Upper lobe of left lung (tissue), 6 donors: ENCODE measurements at regions not wholly inside any gene's neighbourhood (a gene's known extent, or its start where the extent isn't known, plus 50 kb on each side); places are given as distances from the start of the nearest gene placed in this dataset.

Experiments used
- ATAC-seq, 2 donors: fragments of 200-7000 bp; cut with Tn5 transposase; one replicate each; pipeline ENCODE4 v1.9.1; 2022; ENCODE audit warnings: mild to moderate bottlenecking in 2 of 2, moderate library complexity in 2 of 2; ENCODE audit not compliant: low FRiP score in 2 of 2
- DNase-seq, 2 donors: peaks; one replicate each; pipeline ENCODE4 v3.0.0-alpha.2; 2019 to 2020
- H3K27ac ChIP-seq, 4 donors: fragments of 200-600 bp; sonication (generic); one replicate each; pipeline ENCODE4 v1.5.1; 2016 to 2019
- H3K27me3 ChIP-seq, 4 donors: fragments of 200-600 bp; sonication (generic); one replicate each; pipeline ENCODE4 v1.5.1; 2017 to 2019
- H3K36me3 ChIP-seq, 4 donors: fragments of 200-600 bp; sonication (generic); one replicate each; pipeline ENCODE4 v1.5.1; 2016 to 2019
- H3K4me1 ChIP-seq, 4 donors: fragments of 200-600 bp; sonication (generic); one replicate each; pipeline ENCODE4 v1.5.1; 2018 to 2019
- H3K4me3 ChIP-seq, 4 donors: fragments of 200-600 bp; sonication (generic); one replicate each; pipeline ENCODE4 v1.5.1; 2017 to 2019; ENCODE audit warnings: mild to moderate bottlenecking in 2 of 4, moderate library complexity in 1 of 4
- H3K9me3 ChIP-seq, 4 donors: fragments of 200-600 bp; sonication (generic); one replicate each; pipeline ENCODE4 v1.5.1; 2018 to 2019
- CTCF ChIP-seq, 6 experiments: fragments of 450-650 bp in 4 of 6; fragments of 200-600 bp in 2 of 6; sonication (generic) in 2 of 6; IDR thresholded peaks; one replicate each; pipeline ENCODE4 v1.5.1; 2016 to 2019; ENCODE audit warnings: antibody characterized with exemption in 6 of 6
- EP300 ChIP-seq, 4 donors: sonication (generic); formaldehyde crosslinking; IDR thresholded peaks; one replicate each; pipeline ENCODE4 v1.5.1; 2017; ENCODE audit warnings: antibody characterized with exemption in 4 of 4, control low read depth in 2 of 4
- POLR2A ChIP-seq, 4 donors: fragments of 450-650 bp; IDR thresholded peaks; one replicate each; pipeline ENCODE4 v1.5.1; 2016 to 2017; ENCODE audit warnings: antibody characterized with exemption in 4 of 4, mild to moderate bottlenecking in 2 of 4
- POLR2AphosphoS5 ChIP-seq, 2 donors: sonication (generic); formaldehyde crosslinking; IDR thresholded peaks; one replicate each; pipeline ENCODE4 v1.5.1; 2017; ENCODE audit warnings: antibody characterized with exemption in 2 of 2
- WGBS, 2 donors: methylation state at CpG; one replicate each; pipeline ENCODE4 v1.1.5; 2017 to 2018; 5-methylcytosine and 5-hydroxymethylcytosine counted together
- donor health status: DM: no; HTN: no; CAD: no; lungs with moderate emphysema.
- donor health status: DM: no; HTN: yes; CAD: no; lungs with severe emphysema.

- Histone ChIP-seq H3K9me3 (no peaks in the 10 kb centered on the region), H3K27me3 (no peaks in the 10 kb centered on the region), H3K27ac (no peak overlapping the region), H3K36me3 (no peaks in the 10 kb centered on the region), H3K4me1 (no peaks in the 10 kb centered on the region), H3K4me3 (no peak overlapping the region)
- no peak for DNase-seq
- WGBS, 2 donors, result 50 to 67% methylated on average over 1 to 2 of the region's 2 CpGs
- TF ChIP-seq EP300 (IDR thresholded peaks at IDR 0.05), result no peak
- TF ChIP-seq POLR2A (IDR thresholded peaks at IDR 0.05), result no peak
- TF ChIP-seq POLR2AphosphoS5 (IDR thresholded peaks at IDR 0.05), result no peak
- no peak for TF ChIP-seq CTCF (IDR thresholded peaks at IDR 0.05)
- no peak for ATAC-seq
Observed at GRCh38 chrX:64097891-64098290, 107.6 kb downstream of the AMER1 start.

GRCh38 chrX:64093761-64094160 lies 111.7 kb downstream of the AMER1 start:
- Histone ChIP-seq H3K27ac (no peak overlapping the region), H3K27me3 (no peaks in the 10 kb centered on the region), H3K36me3 (no peaks in the 10 kb centered on the region), H3K4me1 (no peaks in the 10 kb centered on the region), H3K9me3 (no peaks in the 10 kb centered on the region), H3K4me3 (no peak overlapping the region)
- WGBS, 2 donors, result 5 to 12% methylated on average over 2 of the region's 2 CpGs
- TF ChIP-seq CTCF (IDR thresholded peaks at IDR 0.05) (peak in 2 of 6 experiments; percentile 7 to 11), EP300 (IDR thresholded peaks at IDR 0.05) (no peak)
- DNase-seq (no peak), ATAC-seq (no peak)
